ENCODE measurements at regions not wholly inside any gene's neighbourhood (a gene's known extent, or its start where the extent isn't known, plus 50 kb on each side); places are given as distances from the start of the nearest gene placed in this dataset.

- Histone ChIP-seq H3K36me3 (no peaks in the 10 kb centered on the region), H3K9me3 (peaks cover 8% of the 10 kb centered on the region), H3K27ac (no peak overlapping the region), H3K27me3 (ENCODE audit: low read depth) (no peaks in the 10 kb centered on the region), H3K4me1 (no peaks in the 10 kb centered on the region), H3K4me3 (no peak overlapping the region)
- ATAC-seq, result no peak
- TF ChIP-seq CTCF (IDR thresholded peaks at IDR 0.05), result no peak
- DNase-seq, result no peak
- intact Hi-C loops (cut with DNase I), result no loop called here
These were observed 692.8 kb upstream of the ZNF608 start for GRCh38 chr5:125439243-125439642.

- H3K27me3 ChIP-seq (ENCODE audit: low read depth), result no peaks in the 10 kb centered on the region
- DNase-seq (no peak), ATAC-seq (no peak)
- no peak overlapping the region for H3K27ac ChIP-seq
- no peaks in the 10 kb centered on the region for H3K36me3 ChIP-seq
- no peak for TF ChIP-seq CTCF (IDR thresholded peaks at IDR 0.05)
- H3K4me1 ChIP-seq, result no peaks in the 10 kb centered on the region
- peaks cover 8% of the 10 kb centered on the region for H3K9me3 ChIP-seq
- no peak overlapping the region for H3K4me3 ChIP-seq
- intact Hi-C loops (cut with DNase I), result no loop called here
These were observed 694.5 kb upstream of the ZNF608 start for GRCh38 chr5:125440905-125441304.

- H3K36me3 ChIP-seq, result no peaks in the 10 kb centered on the region
- no peak overlapping the region for H3K4me3 ChIP-seq
- no peak for TF ChIP-seq CTCF (IDR thresholded peaks at IDR 0.05)
- no peaks in the 10 kb centered on the region for H3K9me3 ChIP-seq
- no peaks in the 10 kb centered on the region for H3K27me3 ChIP-seq (ENCODE audit: low read depth)
- ATAC-seq (no peak), DNase-seq (no peak)
- no peaks in the 10 kb centered on the region for H3K4me1 ChIP-seq
- intact Hi-C loops (cut with DNase I), result no loop called here
- no peak overlapping the region for H3K27ac ChIP-seq
These were observed 700.5 kb upstream of the ZNF608 start for GRCh38 chr5:125446986-125447385.

- Histone ChIP-seq H3K27me3 (ENCODE audit: low read depth) (no peaks in the 10 kb centered on the region), H3K36me3 (no peaks in the 10 kb centered on the region), H3K4me1 (no peaks in the 10 kb centered on the region), H3K4me3 (no peak overlapping the region), H3K27ac (no peak overlapping the region), H3K9me3 (no peaks in the 10 kb centered on the region)
- TF ChIP-seq CTCF (IDR thresholded peaks at IDR 0.05), result no peak
- no peak for ATAC-seq
- intact Hi-C loops (cut with DNase I), result no loop called here
- DNase-seq, result no peak
These were observed 704.3 kb upstream of the ZNF608 start for GRCh38 chr5:125450771-125451170.

- ATAC-seq, result no peak
- no peak overlapping the region for H3K4me3 ChIP-seq
- H3K36me3 ChIP-seq, result no peaks in the 10 kb centered on the region
- H3K9me3 ChIP-seq, result no peaks in the 10 kb centered on the region
- DNase-seq, result no peak
- intact Hi-C loops (cut with DNase I), result no loop called here
- H3K27me3 ChIP-seq (ENCODE audit: low read depth), result no peaks in the 10 kb centered on the region
- TF ChIP-seq CTCF (IDR thresholded peaks at IDR 0.05), result no peak
- no peaks in the 10 kb centered on the region for H3K4me1 ChIP-seq
- no peak overlapping the region for H3K27ac ChIP-seq
These were observed 705.2 kb upstream of the ZNF608 start for GRCh38 chr5:125451622-125452021.

GRCh38 chr5:125452991-125453390 lies 706.6 kb upstream of the ZNF608 start:
- DNase-seq, result no peak
- H3K27me3 ChIP-seq (ENCODE audit: low read depth), result no peaks in the 10 kb centered on the region
- H3K4me1 ChIP-seq, result no peaks in the 10 kb centered on the region
- no peaks in the 10 kb centered on the region for H3K9me3 ChIP-seq
- TF ChIP-seq CTCF (IDR thresholded peaks at IDR 0.05), result no peak
- ATAC-seq, result no peak
- H3K27ac ChIP-seq, result no peak overlapping the region
- H3K36me3 ChIP-seq, result no peaks in the 10 kb centered on the region
- no peak overlapping the region for H3K4me3 ChIP-seq
- intact Hi-C loops (cut with DNase I), result no loop called here
